IMR-90 (cell line): ENCODE measurements at regions not wholly inside any gene's neighbourhood (a gene's known extent, or its start where the extent isn't known, plus 50 kb on each side); places are given as distances from the start of the nearest gene placed in this dataset.

ENCODE experiments used
- ATAC-seq: fragments of 200-7000 bp; cut with Tn5 transposase; 2 replicates; pipeline ENCODE4 v1.9.1; 2020; ENCODE audit warnings: low read depth, mild to moderate bottlenecking, moderate library complexity
- BruUV-seq: library from RNA; stranded (reverse); fragments of 400-500 nt; replicated peaks from 2 replicates; lab custom pipeline; 2021; lab: Mats Ljungman, UMichigan
- CTCF ChIA-PET: fragments of 300-600 bp; formaldehyde crosslinking; extraction: SDS; loops from one replicate; lab custom pipeline; 2021; ENCODE audit warnings: antibody characterized with exemption; lab: Yijun Ruan, JAX
- POLR2A ChIA-PET: fragments of 300-600 bp; sonication (Branson Sonifier 250); formaldehyde crosslinking; loops from one replicate; lab custom pipeline; 2022; ENCODE audit warnings: antibody characterized with exemption; ENCODE audit not compliant: unreplicated experiment; lab: Charles Lee
- DNase-seq: peaks from one replicate; pipeline ENCODE4 v3.0.0; 2013
- H2AFZ ChIP-seq: replicated peaks from 2 replicates; pipeline ENCODE3; 2013; ENCODE audit warnings: low read length, mild to moderate bottlenecking; ENCODE audit not compliant: poor library complexity
- H2AK5ac ChIP-seq: 2 replicates; pipeline ENCODE4 v1.6.1; 2013; ENCODE audit warnings: low read depth, low read length, inconsistent platforms
- H2AK9ac ChIP-seq: replicated peaks from 2 replicates; pipeline ENCODE3; 2013; ENCODE audit warnings: mild to moderate bottlenecking, low read depth, low read length, moderate library complexity; ENCODE audit not compliant: poor library complexity
- H2BK120ac ChIP-seq: 2 replicates; pipeline ENCODE4 v1.6.1; 2013; ENCODE audit warnings: low read depth, low read length, inconsistent platforms
- H2BK15ac ChIP-seq: 3 replicates; pipeline ENCODE4 v1.6.1; 2013; ENCODE audit warnings: low read depth, low read length, inconsistent platforms
- H2BK20ac ChIP-seq: 2 replicates; pipeline ENCODE4 v1.6.1; 2013; ENCODE audit warnings: low read depth, mild to moderate bottlenecking, inconsistent platforms, low read length, moderate library complexity
- H2BK5ac ChIP-seq: 2 replicates; pipeline ENCODE4 v1.6.1; 2013; ENCODE audit warnings: mild to moderate bottlenecking, low read depth, low read length, inconsistent platforms; ENCODE audit not compliant: poor library complexity, severe bottlenecking
- H3K14ac ChIP-seq: replicated peaks from 2 replicates; pipeline ENCODE4 v1.6.1; 2013; ENCODE audit warnings: low read depth, low read length, inconsistent platforms
- H3K18ac ChIP-seq: 2 replicates; pipeline ENCODE4 v1.6.1; 2013; ENCODE audit warnings: low read depth, low read length, control low read depth
- H3K23ac ChIP-seq: 2 replicates; pipeline ENCODE4 v1.6.1; 2013; ENCODE audit warnings: low read depth, low read length, inconsistent platforms
- H3K27ac ChIP-seq: 2 replicates; pipeline ENCODE4 v1.5.1; 2013; ENCODE audit warnings: mild to moderate bottlenecking, control low read depth, low read length; ENCODE audit not compliant: insufficient read depth
- H3K27me3 ChIP-seq: 2 replicates; pipeline ENCODE4 v1.6.1; 2013; ENCODE audit warnings: low read length; ENCODE audit not compliant: control insufficient read depth, insufficient read depth
- H3K36me3 ChIP-seq: 2 replicates; pipeline ENCODE4 v1.6.1; 2013; ENCODE audit warnings: low read length, mixed read lengths; ENCODE audit not compliant: control insufficient read depth, insufficient read depth
- H3K4ac ChIP-seq: 2 replicates; pipeline ENCODE4 v1.6.1; 2013; ENCODE audit warnings: low read depth, low read length, inconsistent platforms
- H3K4me1 ChIP-seq: 2 replicates; pipeline ENCODE4 v1.6.1; 2013; ENCODE audit warnings: low read length, mixed read lengths; ENCODE audit not compliant: control insufficient read depth, insufficient read depth
- H3K4me2 ChIP-seq: 2 replicates; pipeline ENCODE4 v1.6.1; 2013; ENCODE audit warnings: low read depth, mild to moderate bottlenecking, control low read depth, low read length, moderate library complexity
- H3K4me3 ChIP-seq: 2 replicates; pipeline ENCODE4 v1.5.1; 2013; ENCODE audit warnings: low read depth, mild to moderate bottlenecking, control low read depth, low read length, moderate library complexity; ENCODE audit not compliant: insufficient read depth
- H3K56ac ChIP-seq: 2 replicates; pipeline ENCODE4 v1.6.1; 2013; ENCODE audit warnings: low read length, inconsistent platforms; ENCODE audit not compliant: insufficient read depth; ENCODE audit errors: extremely low read depth
- H3K79me1 ChIP-seq, 2 experiments: 2 replicates each; pipeline ENCODE4 v1.6.1; 2013; ENCODE audit warnings: low read length in 2 of 2, inconsistent platforms in 1 of 2, low read depth in 1 of 2
- H3K9ac ChIP-seq: 2 replicates; pipeline ENCODE4 v1.6.1; 2013; ENCODE audit warnings: low read depth, low read length, control low read depth
- H3K9me1 ChIP-seq: 2 replicates; pipeline ENCODE4 v1.6.1; 2013; ENCODE audit warnings: low read length, inconsistent platforms; ENCODE audit not compliant: insufficient read depth
- H3K9me3 ChIP-seq: 2 replicates; pipeline ENCODE4 v1.6.1; 2013; ENCODE audit warnings: low read length; ENCODE audit not compliant: control insufficient read depth, insufficient read depth
- H4K20me1 ChIP-seq: 2 replicates; pipeline ENCODE4 v1.6.1; 2013; ENCODE audit warnings: low read length, inconsistent platforms; ENCODE audit not compliant: insufficient read depth
- H4K5ac ChIP-seq: 2 replicates; pipeline ENCODE4 v1.6.1; 2013; ENCODE audit warnings: mild to moderate bottlenecking, low read depth, low read length, control low read depth
- H4K8ac ChIP-seq, 2 experiments: 2 replicates each; pipeline ENCODE4 v1.6.1; 2013; ENCODE audit warnings: low read depth in 2 of 2, low read length in 2 of 2, control low read depth in 1 of 2, inconsistent platforms in 1 of 2
- H4K91ac ChIP-seq: 2 replicates; pipeline ENCODE4 v1.6.1; 2013; ENCODE audit warnings: low read depth, low read length, inconsistent platforms; ENCODE audit not compliant: insufficient read depth
- BHLHE40 ChIP-seq: fragments of 150-350 bp; IDR thresholded peaks from 2 replicates; pipeline ENCODE4 v1.6.1; 2016; ENCODE audit warnings: mild to moderate bottlenecking, low read depth, low read length
- NFE2L2 ChIP-seq: fragments of 150-350 bp; IDR thresholded peaks from 2 replicates; pipeline ENCODE4 v1.6.1; 2016; ENCODE audit warnings: low read depth, mild to moderate bottlenecking, low read length
- WGBS, 2 experiments: methylation state at CpG; one replicate each; pipeline versions ENCODE4 v1.1.5 to v1.1.7; 2013; ENCODE audit warnings: missing lambda C conversion rate in 2 of 2; ENCODE audit not compliant: insufficient read length in 1 of 2; ENCODE audit errors: extremely low coverage in 2 of 2; 5-methylcytosine and 5-hydroxymethylcytosine counted together
- dilution Hi-C: fragments of 300-500 bp; cut with HindIII; formaldehyde crosslinking; loops from one replicate; pipeline ENCODE4 v1.14.3; 2018; ENCODE audit warnings: low sequenced_read_pairs; ENCODE audit not compliant: unreplicated experiment
- in situ Hi-C: fragments of 300-500 bp; cut with MboI; formaldehyde crosslinking; loops from 3 replicates; pipeline ENCODE4 v1.14.3; 2019; ENCODE audit warnings: low sequenced_read_pairs, inconsistent platforms, mixed read lengths
- intact Hi-C: fragments of 100-400 bp; cut with micrococcal nuclease; formaldehyde crosslinking; loops from 2 replicates; pipeline ENCODE4 v1.10.0; 2022

- POLR2A ChIA-PET, result no interaction called here
- Histone ChIP-seq H2AFZ (no peak overlapping the region), H3K56ac (no peak overlapping the region)
Observed at GRCh38 chr9:19690128-19690527, 98.7 kb downstream of the SLC24A2 start.

More at GRCh38 chr9:19690128-19690527, 98.7 kb downstream of the SLC24A2 start:
- H3K9me1 ChIP-seq, result no peaks in the 10 kb centered on the region
- H3K4ac ChIP-seq, result no peak overlapping the region
- no peak overlapping the region for H3K4me2 ChIP-seq
- no peak overlapping the region for H3K23ac ChIP-seq
- no peak overlapping the region for H2BK5ac ChIP-seq
- WGBS, 2 experiments, result 80% methylated on average over 1 of the region's 5 CpGs; no CpG with 5 or more reads in 1 of the 2 experiments
- H3K14ac ChIP-seq, result no peak overlapping the region
- no peak overlapping the region for H3K18ac ChIP-seq
- DNase-seq, result peak; percentile 0
- H3K36me3 ChIP-seq, result no peaks in the 10 kb centered on the region
- no peak overlapping the region for H2BK120ac ChIP-seq
- no peaks in the 10 kb centered on the region for H3K4me1 ChIP-seq
- no peak overlapping the region for H4K5ac ChIP-seq
- no peak overlapping the region for H4K8ac ChIP-seq
- no peaks in the 10 kb centered on the region for H3K9me3 ChIP-seq
- no peak overlapping the region for H3K9ac ChIP-seq
- H3K27me3 ChIP-seq, result no peaks in the 10 kb centered on the region
- in situ Hi-C loops (no loop called here), intact Hi-C loops (no loop called here), dilution Hi-C loops (no loop called here)
- no peak overlapping the region for H3K27ac ChIP-seq
- H2AK9ac ChIP-seq, result no peak overlapping the region
- BruUV-seq, result no TSS peak
- H4K91ac ChIP-seq, result no peak overlapping the region
- no peak overlapping the region for H2AK5ac ChIP-seq
- H2BK20ac ChIP-seq, result no peak overlapping the region
- no peak overlapping the region for H2BK15ac ChIP-seq
- H3K4me3 ChIP-seq, result no peak overlapping the region
- no peak for TF ChIP-seq NFE2L2
- TF ChIP-seq BHLHE40, result no peak
- no peaks in the 10 kb centered on the region for H3K79me1 ChIP-seq
- no peaks in the 10 kb centered on the region for H4K20me1 ChIP-seq
- ATAC-seq, result no peak
- CTCF ChIA-PET, result no interaction called here
